Smooth muscle cell (in vitro differentiated cells): ENCODE measurements at regions not wholly inside any gene's neighbourhood (a gene's known extent, or its start where the extent isn't known, plus 50 kb on each side); places are given as distances from the start of the nearest gene placed in this dataset.
"Not testable (repeated sequence)": the region's sequence is repeated elsewhere in the genome, so short reads cannot be mapped to it uniquely, and the experiment has no call there.

Experiments
- DNase-seq: peaks from one replicate; lab custom pipeline; 2025; ENCODE audit not compliant: unreplicated experiment; lab: John Stamatoyannopoulos, UW
- H2AFZ ChIP-seq: fragments of 200-600 bp; sonication (generic); 2 replicates; pipeline ENCODE4 v1.6.0; 2016; ENCODE audit warnings: antibody characterized with exemption, low read depth, mild to moderate bottlenecking
- H3F3A ChIP-seq: fragments of 200-600 bp; sonication (generic); 2 replicates; pipeline ENCODE4 v1.6.0; 2017; ENCODE audit warnings: antibody characterized with exemption, low read depth
- H3K27ac ChIP-seq: fragments of 200-600 bp; sonication (generic); 2 replicates; pipeline ENCODE4 v1.5.1; 2016; ENCODE audit warnings: low read depth, mild to moderate bottlenecking
- H3K27me3 ChIP-seq: fragments of 200-600 bp; sonication (generic); 2 replicates; pipeline ENCODE4 v1.6.1; 2016; ENCODE audit warnings: low read depth, mild to moderate bottlenecking
- H3K36me3 ChIP-seq: fragments of 200-600 bp; sonication (generic); 2 replicates; pipeline ENCODE4 v1.5.1; 2016; ENCODE audit warnings: low read depth
- H3K4me1 ChIP-seq: fragments of 200-600 bp; sonication (generic); 2 replicates; pipeline ENCODE4 v1.5.1; 2016; ENCODE audit warnings: low read depth
- H3K4me2 ChIP-seq: fragments of 200-600 bp; sonication (generic); 2 replicates; pipeline ENCODE4 v1.6.0; 2016; ENCODE audit warnings: mild to moderate bottlenecking
- H3K4me3 ChIP-seq: fragments of 200-600 bp; sonication (generic); 2 replicates; pipeline ENCODE4 v1.5.1; 2016; ENCODE audit warnings: mild to moderate bottlenecking
- H3K79me2 ChIP-seq: fragments of 200-600 bp; sonication (generic); 2 replicates; pipeline ENCODE4 v1.6.0; 2016; ENCODE audit warnings: low read depth, mild to moderate bottlenecking
- H3K9ac ChIP-seq: fragments of 200-600 bp; sonication (generic); 2 replicates; pipeline ENCODE4 v1.6.0; 2016; ENCODE audit warnings: low read depth
- H3K9me3 ChIP-seq: fragments of 200-600 bp; sonication (generic); replicated peaks from 2 replicates; pipeline ENCODE4 v1.5.1; 2016; ENCODE audit warnings: low read depth
- H4K20me1 ChIP-seq: fragments of 200-600 bp; sonication (generic); 2 replicates; pipeline ENCODE4 v1.6.0; 2016; ENCODE audit warnings: low read depth
- CTCF ChIP-seq: fragments of 200-600 bp; sonication (generic); IDR thresholded peaks from 2 replicates; pipeline ENCODE4 v1.5.1; 2017; ENCODE audit warnings: borderline replicate concordance, mild to moderate bottlenecking, antibody characterized with exemption; ENCODE audit not compliant: insufficient read depth, poor library complexity, severe bottlenecking
- WGBS: methylation state at CpG from one replicate; pipeline ENCODE4 v1.1.7; 2016; ENCODE audit warnings: low lambda C conversion rate; 5-methylcytosine and 5-hydroxymethylcytosine counted together

GRCh38 chr6:132028029-132028428, 76.9 kb upstream of the CCN2 start:
- Histone ChIP-seq H3K9me3 (no peaks in the 10 kb centered on the region), H3K4me1 (no peaks in the 10 kb centered on the region), H3K9ac (no peak overlapping the region), H3K27ac (no peak overlapping the region), H3K4me2 (no peak overlapping the region), H2AFZ (no peak overlapping the region), H3K4me3 (no peak overlapping the region), H3K79me2 (no peaks in the 10 kb centered on the region), H3K36me3 (no peaks in the 10 kb centered on the region), H3F3A (no peaks in the 10 kb centered on the region), H3K27me3 (no peaks in the 10 kb centered on the region), H4K20me1 (no peaks in the 10 kb centered on the region)
- TF ChIP-seq CTCF = no peak
- no peak for DNase-seq
- 86% methylated on average over 1 of the region's 1 CpG for WGBS

GRCh38 chr6:132025468-132025867, 74.3 kb upstream of the CCN2 start:
- Histone ChIP-seq H4K20me1 (no peaks in the 10 kb centered on the region), H3K27ac (no peak overlapping the region), H3K9ac (no peak overlapping the region), H2AFZ (no peak overlapping the region), H3K36me3 (no peaks in the 10 kb centered on the region), H3K27me3 (no peaks in the 10 kb centered on the region), H3K9me3 (no peaks in the 10 kb centered on the region), H3K4me3 (no peak overlapping the region), H3K4me1 (no peaks in the 10 kb centered on the region), H3K4me2 (no peak overlapping the region), H3F3A (no peaks in the 10 kb centered on the region), H3K79me2 (no peaks in the 10 kb centered on the region)
- WGBS = 89% methylated on average over 5 of the region's 5 CpGs
- TF ChIP-seq CTCF = no peak
- DNase-seq = no peak

GRCh38 chr6:132023490-132023889, 72.3 kb upstream of the CCN2 start:
- Histone ChIP-seq H3K9ac (no peak overlapping the region), H3K79me2 (no peaks in the 10 kb centered on the region), H4K20me1 (no peaks in the 10 kb centered on the region), H3K27me3 (no peaks in the 10 kb centered on the region), H3K4me2 (no peak overlapping the region), H3F3A (no peaks in the 10 kb centered on the region), H3K36me3 (no peaks in the 10 kb centered on the region), H3K9me3 (no peaks in the 10 kb centered on the region), H2AFZ (no peak overlapping the region), H3K27ac (no peak overlapping the region), H3K4me3 (no peak overlapping the region), H3K4me1 (no peaks in the 10 kb centered on the region)
- WGBS = 76% methylated on average over 5 of the region's 5 CpGs
- no peak for DNase-seq
- no peak for TF ChIP-seq CTCF

- H3K9me3 ChIP-seq = no peaks in the 10 kb centered on the region
- H3K4me1 ChIP-seq = no peaks in the 10 kb centered on the region
- 95% methylated on average over 4 of the region's 4 CpGs for WGBS
- no peak overlapping the region for H3K4me3 ChIP-seq
- H3K79me2 ChIP-seq = no peaks in the 10 kb centered on the region
- H3K27ac ChIP-seq = no peak overlapping the region
- H3K36me3 ChIP-seq = no peaks in the 10 kb centered on the region
- no peak overlapping the region for H3K4me2 ChIP-seq
- no peaks in the 10 kb centered on the region for H3F3A ChIP-seq
- H3K27me3 ChIP-seq = no peaks in the 10 kb centered on the region
- no peak for TF ChIP-seq CTCF
- H4K20me1 ChIP-seq = no peaks in the 10 kb centered on the region
- no peak overlapping the region for H3K9ac ChIP-seq
- no peak for DNase-seq
- H2AFZ ChIP-seq = no peak overlapping the region
Observed at GRCh38 chr6:132021552-132022375, 70.6 kb upstream of the CCN2 start.

GRCh38 chr6:132020918-132021317, 69.7 kb upstream of the CCN2 start:
- not testable (repeated sequence) for H3K9ac ChIP-seq, H2AFZ ChIP-seq, DNase-seq, H3F3A ChIP-seq, H3K4me3 ChIP-seq, H3K9me3 ChIP-seq, H3K27ac ChIP-seq, H3K4me2 ChIP-seq, H4K20me1 ChIP-seq, H3K27me3 ChIP-seq, H3K36me3 ChIP-seq, H3K4me1 ChIP-seq, H3K79me2 ChIP-seq
- WGBS = 97% methylated on average over 4 of the region's 4 CpGs
